ENCODE measurements at regions not wholly inside any gene's neighbourhood (a gene's known extent, or its start where the extent isn't known, plus 50 kb on each side); places are given as distances from the start of the nearest gene placed in this dataset.

GRCh38 chr2:123540291-123540690, 484.8 kb upstream of the CNTNAP5 start:
- TF ChIP-seq, protein P1, sequence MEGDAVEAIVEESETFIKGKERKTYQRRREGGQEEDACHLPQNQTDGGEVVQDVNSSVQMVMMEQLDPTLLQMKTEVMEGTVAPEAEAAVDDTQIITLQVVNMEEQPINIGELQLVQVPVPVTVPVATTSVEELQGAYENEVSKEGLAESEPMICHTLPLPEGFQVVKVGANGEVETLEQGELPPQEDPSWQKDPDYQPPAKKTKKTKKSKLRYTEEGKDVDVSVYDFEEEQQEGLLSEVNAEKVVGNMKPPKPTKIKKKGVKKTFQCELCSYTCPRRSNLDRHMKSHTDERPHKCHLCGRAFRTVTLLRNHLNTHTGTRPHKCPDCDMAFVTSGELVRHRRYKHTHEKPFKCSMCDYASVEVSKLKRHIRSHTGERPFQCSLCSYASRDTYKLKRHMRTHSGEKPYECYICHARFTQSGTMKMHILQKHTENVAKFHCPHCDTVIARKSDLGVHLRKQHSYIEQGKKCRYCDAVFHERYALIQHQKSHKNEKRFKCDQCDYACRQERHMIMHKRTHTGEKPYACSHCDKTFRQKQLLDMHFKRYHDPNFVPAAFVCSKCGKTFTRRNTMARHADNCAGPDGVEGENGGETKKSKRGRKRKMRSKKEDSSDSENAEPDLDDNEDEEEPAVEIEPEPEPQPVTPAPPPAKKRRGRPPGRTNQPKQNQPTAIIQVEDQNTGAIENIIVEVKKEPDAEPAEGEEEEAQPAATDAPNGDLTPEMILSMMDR (IDR thresholded peaks at IDR 0.05), result no peak
- TF ChIP-seq POLR2AphosphoS5 (IDR thresholded peaks at IDR 0.05) (no peak), EP300 (IDR thresholded peaks at IDR 0.05; ENCODE audit: low read depth) (no peak)
